Ramos (cell line): ENCODE measurements at regions not wholly inside any gene's neighbourhood (a gene's known extent, or its start where the extent isn't known, plus 50 kb on each side); places are given as distances from the start of the nearest gene placed in this dataset.

Source experiments
- in situ Hi-C: fragments of 300-500 bp; cut with MboI; formaldehyde crosslinking; loops from one replicate; pipeline ENCODE4 v1.14.3; 2022; ENCODE audit warnings: low sequenced_read_pairs; ENCODE audit not compliant: unreplicated experiment

- in situ Hi-C loops = no loop called here
These were observed 209.6 kb upstream of the SLC30A5 start for GRCh38 chr5:68884144-68884754.

- in situ Hi-C loops = no loop called here
These were observed 208.9 kb upstream of the SLC30A5 start for GRCh38 chr5:68884883-68885282.

- in situ Hi-C loops = no loop called here
These were observed 207.0 kb upstream of the SLC30A5 start for GRCh38 chr5:68886814-68887213.

GRCh38 chr5:68891718-68892117, 202.1 kb upstream of the SLC30A5 start:
- in situ Hi-C loops = no loop called here

GRCh38 chr5:68894673-68895072, 199.1 kb upstream of the SLC30A5 start:
- in situ Hi-C loops = no loop called here

- in situ Hi-C loops = no loop called here
These were observed 194.8 kb upstream of the SLC30A5 start for GRCh38 chr5:68898951-68899471.

- in situ Hi-C loops = no loop called here
These were observed 181.7 kb upstream of the SLC30A5 start for GRCh38 chr5:68911840-68912690.

- in situ Hi-C loops = no loop called here
These were observed 178.7 kb upstream of the SLC30A5 start for GRCh38 chr5:68915079-68915478.

GRCh38 chr5:68918306-68918705, 175.5 kb upstream of the SLC30A5 start:
- in situ Hi-C loops = no loop called here

- in situ Hi-C loops = no loop called here
These were observed 173.8 kb upstream of the SLC30A5 start for GRCh38 chr5:68919988-68920490.

GRCh38 chr5:68920888-68921287, 172.9 kb upstream of the SLC30A5 start:
- in situ Hi-C loops = no loop called here

- in situ Hi-C loops = no loop called here
These were observed 171.4 kb upstream of the SLC30A5 start for GRCh38 chr5:68922172-68922987.

- in situ Hi-C loops = no loop called here
These were observed 169.2 kb upstream of the SLC30A5 start for GRCh38 chr5:68924481-68925145.

GRCh38 chr5:68928617-68929302, 165.1 kb upstream of the SLC30A5 start:
- in situ Hi-C loops = no loop called here

- in situ Hi-C loops = no loop called here
These were observed 163.7 kb upstream of the SLC30A5 start for GRCh38 chr5:68930139-68930538.

- in situ Hi-C loops = no loop called here
These were observed 160.9 kb upstream of the SLC30A5 start for GRCh38 chr5:68932830-68933434.

GRCh38 chr5:68942169-68942568, 151.6 kb upstream of the SLC30A5 start:
- in situ Hi-C loops = no loop called here

- in situ Hi-C loops = no loop called here
These were observed 147.1 kb upstream of the SLC30A5 start for GRCh38 chr5:68946728-68947127.

GRCh38 chr5:68947986-68948385, 145.8 kb upstream of the SLC30A5 start:
- in situ Hi-C loops = no loop called here
